PFSK-1 (cell line): ENCODE measurements at regions not wholly inside any gene's neighbourhood (a gene's known extent, or its start where the extent isn't known, plus 50 kb on each side); places are given as distances from the start of the nearest gene placed in this dataset.

Experiments used
- POLR2AphosphoS5 ChIP-seq: IDR thresholded peaks from 2 replicates; pipeline ENCODE4 v1.6.1; 2012; ENCODE audit warnings: low read depth, mild to moderate bottlenecking, control low read depth, low read length, moderate library complexity
- REST ChIP-seq, 2 experiments: IDR thresholded peaks; 2 replicates each; pipeline versions ENCODE4 v1.6.1 to v1.8.0; 2011 to 2012; ENCODE audit warnings: low read depth in 2 of 2, low read length in 2 of 2, control low read depth in 1 of 2, inconsistent platforms in 1 of 2, mild to moderate bottlenecking in 1 of 2, moderate library complexity in 1 of 2; ENCODE audit not compliant: insufficient read depth in 1 of 2
- SIN3A ChIP-seq: IDR thresholded peaks from 2 replicates; pipeline ENCODE4 v1.6.1; 2012; ENCODE audit warnings: mild to moderate bottlenecking, low read length, moderate library complexity, borderline replicate concordance; ENCODE audit not compliant: insufficient read depth
- TAF1 ChIP-seq: IDR thresholded peaks from 2 replicates; pipeline ENCODE4 v1.6.1; 2012; ENCODE audit warnings: low read length, control low read depth, borderline replicate concordance; ENCODE audit not compliant: insufficient read depth

DNA sequence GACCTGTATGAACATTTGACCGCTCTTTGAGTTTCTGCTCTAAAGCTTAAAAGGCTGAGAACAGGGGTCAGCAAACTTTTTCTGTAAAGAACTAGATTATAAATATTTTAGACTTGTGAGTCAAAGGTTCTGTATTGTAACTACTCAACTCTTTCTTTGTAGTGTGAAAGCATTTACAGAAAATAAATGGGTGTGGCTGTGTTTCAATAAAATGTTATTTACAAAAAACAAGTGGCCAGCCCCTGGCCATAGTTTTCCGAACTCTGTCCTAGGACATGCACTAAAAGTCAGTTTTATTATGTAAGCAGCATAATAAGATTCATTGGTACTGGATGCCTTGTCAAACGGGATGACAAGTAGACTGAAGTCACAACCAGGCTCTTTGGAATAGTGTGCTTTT lies 434.9 kb downstream of the ZEB2 start:
- TF ChIP-seq SIN3A (no peak), POLR2AphosphoS5 (no peak), REST (IDR thresholded peaks at IDR 0.05; ENCODE audit: insufficient read depth in 1 of 2, low read depth in 2 of 2, low read length in 2 of 2) (no peak), TAF1 (no peak)
